WTC11 (cell line): ENCODE measurements at regions not wholly inside any gene's neighbourhood (a gene's known extent, or its start where the extent isn't known, plus 50 kb on each side); places are given as distances from the start of the nearest gene placed in this dataset.

Experiments
- ATAC-seq: fragments of 200-7000 bp; cut with Tn5 transposase; 2 replicates; pipeline ENCODE4 v1.10.0; 2021; ENCODE audit warnings: mild to moderate bottlenecking, moderate library complexity
- CTCF ChIA-PET: fragments of 300-600 bp; sonication (Branson Sonifier 250); formaldehyde crosslinking; loops from one replicate; lab custom pipeline; 2021; ENCODE audit warnings: antibody characterized with exemption; lab: Charles Lee
- POLR2A ChIA-PET: fragments of 350-600 bp; sonication (Branson Sonifier 250); formaldehyde crosslinking; loops from one replicate; lab custom pipeline; 2021; ENCODE audit warnings: antibody characterized with exemption; lab: Charles Lee
- DNase-seq: peaks from one replicate; pipeline ENCODE4 v3.0.0; 2021; ENCODE audit warnings: low spot score
- H3K27ac Mint-ChIP-seq: 2 replicates; pipeline ENCODE4 v1.8.0; 2021; ENCODE audit warnings: mixed read lengths
- H3K27me3 Mint-ChIP-seq: 2 replicates; pipeline ENCODE4 v1.8.0; 2021; ENCODE audit warnings: low read depth, mild to moderate bottlenecking, moderate library complexity, mixed read lengths
- H3K36me3 Mint-ChIP-seq: 2 replicates; pipeline ENCODE4 v1.8.0; 2021; ENCODE audit warnings: mixed read lengths
- H3K4me1 Mint-ChIP-seq: 2 replicates; pipeline ENCODE4 v1.8.0; 2022; ENCODE audit warnings: mixed read lengths
- H3K4me3 Mint-ChIP-seq: 2 replicates; pipeline ENCODE4 v1.8.0; 2021; ENCODE audit warnings: mild to moderate bottlenecking, moderate library complexity, mixed read lengths
- H3K9me3 Mint-ChIP-seq: 2 replicates; pipeline ENCODE4 v1.8.0; 2021; ENCODE audit warnings: mixed read lengths
- E2F5 ChIP-seq: sonication (generic); formaldehyde crosslinking; IDR thresholded peaks from 2 replicates; pipeline ENCODE4 v1.8.1; 2022; ENCODE audit warnings: mild to moderate bottlenecking, moderate library complexity, missing genetic modification reagents
- EMX1 ChIP-seq: fragments of 250-450 bp; sonication (Bioruptor Pico); IDR thresholded peaks from 2 replicates; pipeline ENCODE4 v1.8.0; 2021; ENCODE audit warnings: mild to moderate bottlenecking
- FOXK1 ChIP-seq: sonication (generic); formaldehyde crosslinking; IDR thresholded peaks from 2 replicates; pipeline ENCODE4 v1.8.0; 2022; ENCODE audit warnings: mild to moderate bottlenecking, moderate library complexity, missing genetic modification reagents
- FOXP1 ChIP-seq: sonication (generic); formaldehyde crosslinking; IDR thresholded peaks from 2 replicates; pipeline ENCODE4 v1.8.0; 2022; ENCODE audit warnings: missing genetic modification reagents, mild to moderate bottlenecking, moderate library complexity, borderline replicate concordance
- GRHL2 ChIP-seq: fragments of 250-450 bp; sonication (Bioruptor Pico); IDR thresholded peaks from 2 replicates; pipeline ENCODE4 v1.8.0; 2022; ENCODE audit warnings: mild to moderate bottlenecking, moderate library complexity; ENCODE audit not compliant: insufficient replicate concordance, severe bottlenecking
- GTF2I ChIP-seq: fragments of 250-450 bp; sonication (Bioruptor Pico); conservative IDR thresholded peaks from 2 replicates; pipeline ENCODE4 v1.4.0; 2021; ENCODE audit warnings: mild to moderate bottlenecking
- PREB ChIP-seq: sonication (generic); formaldehyde crosslinking; IDR thresholded peaks from 2 replicates; pipeline ENCODE4 v1.8.1; 2022; ENCODE audit warnings: mild to moderate bottlenecking, missing genetic modification reagents, moderate library complexity, borderline replicate concordance
- SMAD4 ChIP-seq: sonication (generic); formaldehyde crosslinking; IDR thresholded peaks from 2 replicates; pipeline ENCODE4 v1.8.0; 2022; ENCODE audit warnings: mild to moderate bottlenecking, missing genetic modification reagents
- SOX15 ChIP-seq: fragments of 250-450 bp; sonication (Bioruptor Pico); IDR thresholded peaks from 2 replicates; pipeline ENCODE4 v1.9.0; 2021; ENCODE audit warnings: mild to moderate bottlenecking
- TCF7 ChIP-seq: sonication (generic); formaldehyde crosslinking; IDR thresholded peaks from 2 replicates; pipeline ENCODE4 v1.8.0; 2022; ENCODE audit warnings: mild to moderate bottlenecking, low read depth, missing genetic modification reagents, moderate library complexity
- ZMAT4 ChIP-seq: fragments of 250-450 bp; sonication (Bioruptor Pico); IDR thresholded peaks from 2 replicates; pipeline ENCODE4 v1.9.0; 2021; ENCODE audit warnings: mild to moderate bottlenecking
- ZNF219 ChIP-seq: sonication (generic); formaldehyde crosslinking; IDR thresholded peaks from 2 replicates; pipeline ENCODE4 v1.8.0; 2023; ENCODE audit warnings: missing genetic modification reagents, mild to moderate bottlenecking, borderline replicate concordance
- ZNF425 ChIP-seq: fragments of 250-450 bp; sonication (Bioruptor Pico); conservative IDR thresholded peaks from 2 replicates; pipeline ENCODE4 v1.9.0; 2021; ENCODE audit warnings: mild to moderate bottlenecking
- ZNF512 ChIP-seq: sonication (generic); formaldehyde crosslinking; IDR thresholded peaks from 2 replicates; pipeline ENCODE4 v1.8.1; 2022; ENCODE audit warnings: missing genetic modification reagents, borderline replicate concordance

- Mint-ChIP-seq H3K27me3 (peaks cover 6% of the 10 kb centered on the region; the same call in 1 of the 2 replicates), H3K4me3 (no peak overlapping the region), H3K9me3 (peaks cover 22% of the 10 kb centered on the region), H3K36me3 (peaks cover 9% of the 10 kb centered on the region), H3K27ac (no peak overlapping the region), H3K4me1 (peaks cover 23% of the 10 kb centered on the region)
- ChIA-PET CTCF (no interaction called here), POLR2A (no interaction called here)
- DNase-seq, result no peak
- no peak for TF ChIP-seq FOXK1 (CRISPR knock-in tag)
- no peak for TF ChIP-seq GRHL2 (CRISPR knock-in tag)
- TF ChIP-seq ZNF425 (CRISPR knock-in tag), result no peak
- TF ChIP-seq ZMAT4 (CRISPR knock-in tag), result no peak
- TF ChIP-seq TCF7 (CRISPR knock-in tag), result no peak
- TF ChIP-seq ZNF219, result no peak
- no peak for TF ChIP-seq SMAD4 (CRISPR knock-in tag)
- no peak for TF ChIP-seq GTF2I
- TF ChIP-seq E2F5 (CRISPR knock-in tag), result no peak
- no peak for TF ChIP-seq EMX1 (CRISPR knock-in tag)
- no peak for TF ChIP-seq FOXP1 (CRISPR knock-in tag)
- TF ChIP-seq SOX15 (CRISPR knock-in tag), result no peak
- no peak for TF ChIP-seq ZNF512 (CRISPR knock-in tag)
- ATAC-seq, result no peak
Measured at GRCh38 chr6:4314201-4314707, 178.9 kb upstream of the ECI2 start.

- Mint-ChIP-seq H3K9me3 (peaks cover 22% of the 10 kb centered on the region), H3K4me3 (no peak overlapping the region), H3K27me3 (peaks cover 4% of the 10 kb centered on the region; the same call in 1 of the 2 replicates), H3K4me1 (peaks cover 12% of the 10 kb centered on the region), H3K36me3 (peaks cover 9% of the 10 kb centered on the region), H3K27ac (no peak overlapping the region)
- ChIA-PET CTCF (interaction anchor here (0.7 to 1.1 kb wide), 2 partner anchors 414 to 717 kb away, joined by 4 to 6 read pairs; no protein-coding TSS in a partner anchor), POLR2A (no interaction called here)
- TF ChIP-seq FOXK1 (CRISPR knock-in tag) (0 out of 2 replicates have a peak, but pooled peaks have one; percentile 32), PREB (CRISPR knock-in tag) (no peak)
- ATAC-seq, result peak; percentile 94
- DNase-seq, result no peak
Measured at GRCh38 chr6:4313044-4313686, 177.8 kb upstream of the ECI2 start.
